KOPT-K1 (cell line): ENCODE measurements at regions not wholly inside any gene's neighbourhood (a gene's known extent, or its start where the extent isn't known, plus 50 kb on each side); places are given as distances from the start of the nearest gene placed in this dataset.
"Not testable (repeated sequence)": the region's sequence is repeated elsewhere in the genome, so short reads cannot be mapped to it uniquely, and the experiment has no call there.

Experiments used
- H3K27ac ChIP-seq: fragments of 200-600 bp; sonication (generic); 2 replicates; pipeline ENCODE4 v1.5.1; 2016; ENCODE audit warnings: antibody characterized with exemption, mild to moderate bottlenecking, low read depth, low read length; ENCODE audit not compliant: poor library complexity, severe bottlenecking
- H3K36me3 ChIP-seq: fragments of 200-600 bp; sonication (generic); 2 replicates; pipeline ENCODE4 v1.5.1; 2017; ENCODE audit warnings: antibody characterized with exemption, mild to moderate bottlenecking, low read length, moderate library complexity; ENCODE audit not compliant: insufficient read depth
- H3K9me3 ChIP-seq: fragments of 200-600 bp; sonication (generic); 2 replicates; pipeline ENCODE4 v1.5.1; 2017; ENCODE audit warnings: antibody characterized with exemption, low read length, mild to moderate bottlenecking; ENCODE audit not compliant: insufficient read depth, poor library complexity, severe bottlenecking

GRCh38 chr1:191049781-191050180 lies 572.1 kb upstream of the BRINP3 start:
- H3K27ac ChIP-seq: no peak overlapping the region
- H3K36me3 ChIP-seq: no peaks in the 10 kb centered on the region
- no peaks in the 10 kb centered on the region for H3K9me3 ChIP-seq

GRCh38 chr1:191052888-191053287 lies 575.2 kb upstream of the BRINP3 start:
- H3K9me3 ChIP-seq: no peaks in the 10 kb centered on the region
- no peaks in the 10 kb centered on the region for H3K36me3 ChIP-seq
- H3K27ac ChIP-seq: no peak overlapping the region

- no peaks in the 10 kb centered on the region for H3K36me3 ChIP-seq
- no peak overlapping the region for H3K27ac ChIP-seq
- H3K9me3 ChIP-seq: no peaks in the 10 kb centered on the region
Measured at GRCh38 chr1:191065346-191065745, 587.7 kb upstream of the BRINP3 start.

GRCh38 chr1:191065771-191066170 lies 588.1 kb upstream of the BRINP3 start:
- Histone ChIP-seq H3K9me3 (no peaks in the 10 kb centered on the region), H3K27ac (no peak overlapping the region), H3K36me3 (no peaks in the 10 kb centered on the region)

GRCh38 chr1:191074881-191075280 lies 597.2 kb upstream of the BRINP3 start:
- H3K9me3 ChIP-seq: no peaks in the 10 kb centered on the region
- no peak overlapping the region for H3K27ac ChIP-seq
- no peaks in the 10 kb centered on the region for H3K36me3 ChIP-seq

GRCh38 chr1:191083090-191083489 lies 605.4 kb upstream of the BRINP3 start:
- H3K36me3 ChIP-seq, H3K9me3 ChIP-seq, H3K27ac ChIP-seq: not testable (repeated sequence)

- Histone ChIP-seq H3K9me3 (no peaks in the 10 kb centered on the region), H3K36me3 (no peaks in the 10 kb centered on the region), H3K27ac (no peak overlapping the region)
Measured at GRCh38 chr1:191085121-191085520, 607.5 kb upstream of the BRINP3 start.

GRCh38 chr1:191086910-191087309 lies 609.2 kb upstream of the BRINP3 start:
- H3K27ac ChIP-seq: no peak overlapping the region
- no peaks in the 10 kb centered on the region for H3K36me3 ChIP-seq
- no peaks in the 10 kb centered on the region for H3K9me3 ChIP-seq

GRCh38 chr1:191096405-191096804 lies 618.7 kb upstream of the BRINP3 start:
- no peak overlapping the region for H3K27ac ChIP-seq
- H3K36me3 ChIP-seq: no peaks in the 10 kb centered on the region
- H3K9me3 ChIP-seq: no peaks in the 10 kb centered on the region

- H3K36me3 ChIP-seq: no peaks in the 10 kb centered on the region
- no peaks in the 10 kb centered on the region for H3K9me3 ChIP-seq
- H3K27ac ChIP-seq: no peak overlapping the region
Measured at GRCh38 chr1:191099696-191100095, 622.0 kb upstream of the BRINP3 start.

- Histone ChIP-seq H3K36me3 (no peaks in the 10 kb centered on the region), H3K27ac (no peak overlapping the region), H3K9me3 (no peaks in the 10 kb centered on the region)
Measured at GRCh38 chr1:191101960-191102359, 624.3 kb upstream of the BRINP3 start.

- Histone ChIP-seq H3K9me3 (no peaks in the 10 kb centered on the region), H3K36me3 (no peaks in the 10 kb centered on the region), H3K27ac (no peak overlapping the region)
Measured at GRCh38 chr1:191125950-191126349, 648.3 kb upstream of the BRINP3 start.

GRCh38 chr1:191134796-191135195 lies 657.1 kb upstream of the BRINP3 start:
- Histone ChIP-seq H3K9me3 (no peaks in the 10 kb centered on the region), H3K27ac (no peak overlapping the region), H3K36me3 (no peaks in the 10 kb centered on the region)

GRCh38 chr1:191140038-191140437 lies 662.4 kb upstream of the BRINP3 start:
- H3K27ac ChIP-seq: no peak overlapping the region
- H3K36me3 ChIP-seq: no peaks in the 10 kb centered on the region
- H3K9me3 ChIP-seq: no peaks in the 10 kb centered on the region

- Histone ChIP-seq H3K36me3 (no peaks in the 10 kb centered on the region), H3K27ac (no peak overlapping the region), H3K9me3 (no peaks in the 10 kb centered on the region)
Measured at GRCh38 chr1:191142748-191143147, 665.1 kb upstream of the BRINP3 start.

- Histone ChIP-seq H3K9me3 (no peaks in the 10 kb centered on the region), H3K36me3 (no peaks in the 10 kb centered on the region), H3K27ac (no peak overlapping the region)
Measured at GRCh38 chr1:191145834-191146233, 668.2 kb upstream of the BRINP3 start.

- Histone ChIP-seq H3K9me3 (no peaks in the 10 kb centered on the region), H3K27ac (no peak overlapping the region), H3K36me3 (no peaks in the 10 kb centered on the region)
Measured at GRCh38 chr1:191151321-191151807, 673.7 kb upstream of the BRINP3 start.
